Naive B cell (primary cell): ENCODE measurements at regions not wholly inside any gene's neighbourhood (a gene's known extent, or its start where the extent isn't known, plus 50 kb on each side); places are given as distances from the start of the nearest gene placed in this dataset.

ENCODE experiments used
- ATAC-seq, 2 donors: fragments of 150-1000 bp; cut with Tn5 transposase; 2 replicates each; pipeline ENCODE4 v1.10.0; 2021; ENCODE audit warnings: low read depth in 2 of 2, mild to moderate bottlenecking in 2 of 2, moderate library complexity in 2 of 2
- DNase-seq: peaks from one replicate; pipeline ENCODE4 v3.0.0; 2022
- H3K27ac Mint-ChIP-seq, 6 donors: one replicate each; pipeline ENCODE4 v1.8.0; 2020 to 2022; ENCODE audit warnings: mild to moderate bottlenecking in 6 of 6, mixed read lengths in 6 of 6, moderate library complexity in 5 of 6, inconsistent platforms in 2 of 6
- H3K27me3 Mint-ChIP-seq, 3 donors: one replicate each; pipeline ENCODE4 v1.8.0; 2021 to 2022; ENCODE audit warnings: mixed read lengths in 3 of 3, mild to moderate bottlenecking in 1 of 3
- H3K36me3 Mint-ChIP-seq, 2 donors: one replicate each; pipeline ENCODE4 v1.8.0; 2020 to 2022; ENCODE audit warnings: mixed read lengths in 2 of 2, inconsistent platforms in 1 of 2, mild to moderate bottlenecking in 1 of 2
- H3K4me1 Mint-ChIP-seq, 3 donors: one replicate each; pipeline ENCODE4 v1.8.0; 2020 to 2022; ENCODE audit warnings: mixed read lengths in 3 of 3, inconsistent platforms in 1 of 3, mild to moderate bottlenecking in 1 of 3, moderate library complexity in 1 of 3
- H3K4me3 Mint-ChIP-seq, 8 donors: one replicate each; pipeline ENCODE4 v1.8.0; 2020 to 2022; ENCODE audit warnings: mild to moderate bottlenecking in 8 of 8, mixed read lengths in 8 of 8, moderate library complexity in 8 of 8, inconsistent platforms in 2 of 8
- H3K9me3 Mint-ChIP-seq, 7 donors: one replicate each; pipeline ENCODE4 v1.8.0; 2020 to 2022; ENCODE audit warnings: mixed read lengths in 7 of 7, mild to moderate bottlenecking in 5 of 7, inconsistent platforms in 2 of 7, moderate library complexity in 1 of 7

DNA sequence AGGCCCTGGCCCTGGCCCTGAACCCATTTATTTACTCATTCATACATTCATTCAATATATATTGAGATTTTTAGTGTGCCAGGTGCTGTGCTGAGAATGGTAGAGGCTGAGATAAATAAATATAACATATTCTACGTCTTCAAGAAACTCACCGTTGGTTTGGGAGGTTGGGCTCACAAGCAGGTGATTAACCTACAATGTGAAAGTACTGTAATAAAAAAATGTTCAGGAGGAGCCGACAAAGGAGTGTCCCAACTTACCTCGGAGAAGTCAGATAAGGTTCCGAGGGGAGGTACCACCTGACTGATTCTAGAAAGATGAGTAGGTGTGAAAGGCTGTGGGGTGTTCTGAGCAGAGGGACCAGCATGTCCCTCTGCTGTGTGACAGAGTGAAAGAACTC is 479.6 kb upstream of the KLF4 start:
- H3K9me3 Mint-ChIP-seq: no peaks in the 10 kb centered on the region
- H3K27me3 Mint-ChIP-seq: peaks cover 11 to 17% (median 12%) of the 10 kb centered on the region in 3 donors
- DNase-seq (no peak), ATAC-seq (no peak)
- H3K36me3 Mint-ChIP-seq: no peaks in the 10 kb centered on the region
- H3K27ac Mint-ChIP-seq: peak overlapping the region in 1 of 6 donors; percentile 83
- no peaks in the 10 kb centered on the region for H3K4me1 Mint-ChIP-seq
- no peak overlapping the region for H3K4me3 Mint-ChIP-seq

DNA sequence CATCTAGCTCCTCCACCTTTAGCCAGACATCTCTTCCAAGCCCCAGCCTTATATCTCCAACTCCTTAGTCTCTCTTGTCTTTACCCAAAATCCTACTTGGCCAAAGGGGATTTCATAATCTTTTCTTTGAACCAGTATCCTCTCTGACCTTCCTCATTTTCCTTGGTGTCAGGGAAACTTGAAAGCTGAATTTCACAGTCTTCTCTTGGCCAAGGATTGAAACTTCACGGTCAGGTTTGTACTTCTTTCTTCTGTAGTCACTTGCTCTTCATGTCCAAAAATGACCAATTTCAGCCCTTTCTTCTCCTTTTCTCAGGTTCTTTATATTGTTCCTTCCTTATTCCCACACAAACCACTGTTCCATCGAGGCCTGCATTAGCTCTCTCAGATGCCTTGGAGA is 473.7 kb upstream of the KLF4 start:
- no peak for DNase-seq
- Mint-ChIP-seq H3K27ac (peak overlapping the region in 1 of 6 donors; percentile 1), H3K27me3 (peaks cover 9 to 13% (median 12%) of the 10 kb centered on the region in 3 donors), H3K36me3 (no peaks in the 10 kb centered on the region), H3K4me3 (no peak overlapping the region), H3K4me1 (peaks cover 0 to 9% (median 0%) of the 10 kb centered on the region in 3 donors), H3K9me3 (no peaks in the 10 kb centered on the region)
- no peak for ATAC-seq

DNA sequence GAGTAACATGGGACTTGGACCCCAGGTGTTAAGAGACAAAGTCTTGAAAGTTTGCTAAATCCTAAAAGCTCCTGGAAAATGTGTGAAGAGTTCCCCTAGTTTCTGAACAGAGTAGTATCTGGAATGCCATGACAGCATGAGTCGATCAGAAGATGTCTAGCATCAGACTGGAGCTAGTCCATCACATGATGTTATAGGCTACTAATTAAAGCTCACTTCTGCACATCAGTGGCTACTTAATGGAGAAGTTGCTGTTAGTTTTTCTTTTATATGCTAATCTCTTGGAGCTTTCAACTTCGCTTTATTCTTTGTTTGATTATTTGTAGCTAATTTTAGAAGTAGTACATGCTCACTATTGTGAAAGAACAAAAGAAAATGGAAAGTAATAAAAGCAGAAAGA is 471.3 kb upstream of the KLF4 start:
- no peak overlapping the region for H3K27ac Mint-ChIP-seq
- peaks cover 1 to 8% (median 6%) of the 10 kb centered on the region in 3 donors for H3K27me3 Mint-ChIP-seq
- H3K4me3 Mint-ChIP-seq: no peak overlapping the region
- no peaks in the 10 kb centered on the region for H3K36me3 Mint-ChIP-seq
- H3K4me1 Mint-ChIP-seq: peaks cover 0 to 9% (median 0%) of the 10 kb centered on the region in 3 donors
- ATAC-seq: no peak
- H3K9me3 Mint-ChIP-seq: no peaks in the 10 kb centered on the region
- DNase-seq: no peak

DNA sequence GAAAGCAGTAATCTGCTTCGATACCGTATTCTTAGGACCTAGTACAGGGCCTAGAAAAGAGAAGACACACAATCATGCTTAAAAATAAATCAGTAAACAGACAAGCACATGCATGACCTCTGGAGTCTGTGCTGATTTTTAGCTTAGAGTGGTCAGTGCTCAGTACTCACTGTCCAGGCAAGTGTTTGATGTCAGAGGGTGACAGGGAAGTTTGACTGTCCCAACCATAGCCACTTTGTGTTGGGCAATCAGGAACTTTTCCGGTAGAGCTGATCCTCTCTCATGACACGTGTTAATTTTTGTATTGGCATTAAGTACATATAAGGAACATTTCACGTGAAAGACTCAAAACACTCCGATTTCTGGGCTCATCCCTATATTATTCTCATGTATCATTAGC is 464.7 kb upstream of the KLF4 start:
- DNase-seq (no peak), ATAC-seq (no peak)
- H3K9me3 Mint-ChIP-seq: peaks cover 6 to 29% (median 21%) of the 10 kb centered on the region in 7 donors
- H3K27ac Mint-ChIP-seq: no peak overlapping the region
- H3K27me3 Mint-ChIP-seq: peaks cover 5 to 10% (median 10%) of the 10 kb centered on the region in 3 donors
- peaks cover 0 to 4% (median 0%) of the 10 kb centered on the region in 3 donors for H3K4me1 Mint-ChIP-seq
- H3K4me3 Mint-ChIP-seq: no peak overlapping the region
- H3K36me3 Mint-ChIP-seq: peaks cover 6 to 21% of the 10 kb centered on the region in 2 donors

DNA sequence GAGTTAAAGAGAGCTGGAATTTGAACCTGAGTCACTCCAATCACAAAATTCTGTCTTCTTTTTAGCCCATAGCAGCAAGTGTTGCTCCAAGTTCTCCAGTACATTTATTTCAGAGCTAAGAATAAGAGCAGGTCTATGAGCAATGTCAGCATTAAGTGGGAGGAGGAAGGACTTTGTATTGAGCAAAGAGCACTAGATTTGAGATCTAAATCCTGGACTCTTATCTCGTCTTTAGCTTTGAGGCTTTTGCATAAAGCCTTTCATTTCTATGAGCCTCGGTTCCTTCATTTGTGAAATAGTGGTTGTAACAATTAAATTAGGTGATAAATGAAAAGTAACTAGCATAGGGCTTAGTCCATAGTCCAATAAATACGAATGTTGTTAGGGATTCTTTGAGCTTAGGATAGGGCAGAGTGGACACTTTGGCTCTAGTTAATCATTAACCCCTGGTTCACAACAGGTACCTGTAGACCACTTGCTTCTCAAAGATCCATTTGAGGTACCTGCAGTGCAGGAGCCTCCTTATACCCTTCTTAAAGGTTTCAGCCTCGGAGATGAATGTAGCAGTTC is 464.1 kb upstream of the KLF4 start:
- Mint-ChIP-seq H3K27me3 (peaks cover 5 to 10% (median 10%) of the 10 kb centered on the region in 3 donors), H3K36me3 (peaks cover 7 to 21% of the 10 kb centered on the region in 2 donors), H3K4me3 (no peak overlapping the region), H3K27ac (no peak overlapping the region), H3K4me1 (no peaks in the 10 kb centered on the region), H3K9me3 (peaks cover 6 to 29% (median 23%) of the 10 kb centered on the region in 7 donors)
- DNase-seq: no peak
- no peak for ATAC-seq

DNA sequence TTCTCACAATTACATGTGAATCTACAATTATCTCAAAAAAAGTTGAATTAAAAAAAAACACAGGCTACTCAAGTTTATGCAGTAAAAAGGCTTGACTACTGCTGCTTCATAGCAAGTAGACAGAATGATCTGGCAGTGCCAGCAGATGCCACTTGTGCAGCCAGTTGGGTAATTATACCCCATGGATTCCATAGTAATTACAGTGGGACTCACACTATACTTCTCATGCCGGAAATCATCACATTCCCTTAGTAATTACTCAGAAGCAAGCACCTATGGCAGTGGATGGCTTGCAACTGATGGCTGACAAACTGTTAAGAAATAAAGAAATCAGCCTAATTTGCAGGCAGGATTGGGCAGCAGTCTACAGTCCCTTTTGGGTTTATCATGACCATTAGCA is 463.2 kb upstream of the KLF4 start:
- H3K4me3 Mint-ChIP-seq: no peak overlapping the region
- ATAC-seq: no peak
- no peak overlapping the region for H3K27ac Mint-ChIP-seq
- H3K27me3 Mint-ChIP-seq: peaks cover 5 to 10% (median 10%) of the 10 kb centered on the region in 3 donors
- H3K4me1 Mint-ChIP-seq: no peaks in the 10 kb centered on the region
- no peak for DNase-seq
- peaks cover 7 to 21% of the 10 kb centered on the region in 2 donors for H3K36me3 Mint-ChIP-seq
- H3K9me3 Mint-ChIP-seq: peaks cover 6 to 29% (median 23%) of the 10 kb centered on the region in 7 donors

DNA sequence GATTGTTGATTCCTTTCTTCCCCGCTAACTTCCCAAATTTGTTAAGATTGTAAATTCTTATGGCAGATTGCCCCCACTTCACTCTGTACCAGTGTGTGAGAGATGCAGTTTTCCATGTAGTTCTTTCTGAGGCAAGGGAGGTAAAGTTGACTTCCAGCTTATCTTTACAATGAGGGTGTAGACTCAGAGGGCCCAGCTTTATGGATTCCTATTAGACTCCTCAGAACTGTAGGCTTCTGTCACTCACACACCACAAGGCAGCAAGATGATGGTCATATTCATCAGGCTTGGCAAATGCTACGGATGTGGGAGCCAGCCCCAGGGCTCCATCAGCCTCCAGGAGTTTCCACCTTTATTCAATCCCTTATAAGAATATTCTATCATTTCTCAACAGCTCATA is 461.9 kb upstream of the KLF4 start:
- ATAC-seq: no peak
- H3K36me3 Mint-ChIP-seq: peaks cover 7 to 21% of the 10 kb centered on the region in 2 donors
- no peak overlapping the region for H3K4me3 Mint-ChIP-seq
- H3K27me3 Mint-ChIP-seq: peaks cover 5 to 10% (median 10%) of the 10 kb centered on the region in 3 donors
- no peaks in the 10 kb centered on the region for H3K4me1 Mint-ChIP-seq
- peaks cover 6 to 29% (median 23%) of the 10 kb centered on the region in 7 donors for H3K9me3 Mint-ChIP-seq
- DNase-seq: no peak
- H3K27ac Mint-ChIP-seq: peak overlapping the region in 2 of 6 donors; percentile 39 to 60

DNA sequence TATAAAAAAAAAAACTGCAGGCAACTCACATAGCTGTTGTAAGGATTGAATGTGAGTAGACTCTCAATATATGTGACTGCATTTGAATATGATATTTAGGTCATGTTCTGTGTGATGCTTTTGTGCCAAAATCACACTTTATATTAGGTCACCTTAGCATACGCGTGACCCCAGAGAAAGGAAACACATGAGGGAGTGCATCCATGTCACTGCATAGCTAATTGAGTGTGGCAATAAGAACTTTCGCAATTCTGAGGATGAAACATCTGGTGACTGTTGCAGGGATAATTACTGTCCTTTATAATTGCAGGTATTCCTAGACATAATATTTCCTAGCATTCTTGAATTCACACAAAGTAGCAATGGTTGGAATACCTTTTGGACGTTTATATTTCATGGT is 459.5 kb upstream of the KLF4 start:
- H3K36me3 Mint-ChIP-seq: peaks cover 7 to 21% of the 10 kb centered on the region in 2 donors
- H3K9me3 Mint-ChIP-seq: peaks cover 6 to 29% (median 21%) of the 10 kb centered on the region in 7 donors
- H3K4me3 Mint-ChIP-seq: no peak overlapping the region
- no peaks in the 10 kb centered on the region for H3K4me1 Mint-ChIP-seq
- H3K27me3 Mint-ChIP-seq: peaks cover 0 to 5% (median 2%) of the 10 kb centered on the region in 3 donors
- ATAC-seq (no peak), DNase-seq (no peak)
- H3K27ac Mint-ChIP-seq: no peak overlapping the region

DNA sequence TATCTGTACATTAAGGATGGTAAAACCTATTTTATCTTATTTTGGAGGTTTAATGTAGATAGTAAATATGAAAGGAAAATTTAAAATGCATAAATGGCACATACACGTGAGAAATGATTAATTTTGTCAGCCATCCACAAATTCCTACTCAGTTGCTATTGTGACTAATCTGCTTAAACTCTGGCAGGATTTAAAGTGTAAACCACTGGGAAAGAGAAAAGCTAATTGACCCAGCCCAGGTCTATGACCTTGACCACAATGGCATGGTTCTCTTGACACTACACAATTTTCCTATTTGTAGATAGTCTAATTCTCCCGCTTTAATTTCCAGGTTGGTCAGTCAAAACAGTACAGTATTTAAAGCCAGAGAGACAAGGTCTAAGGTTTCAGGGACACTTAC is 459.0 kb upstream of the KLF4 start:
- no peak for DNase-seq
- Mint-ChIP-seq H3K4me1 (no peaks in the 10 kb centered on the region), H3K36me3 (peaks cover 7 to 21% of the 10 kb centered on the region in 2 donors), H3K27ac (no peak overlapping the region), H3K9me3 (peaks cover 6 to 29% (median 21%) of the 10 kb centered on the region in 7 donors), H3K27me3 (peaks cover 0 to 9% (median 0%) of the 10 kb centered on the region in 3 donors), H3K4me3 (no peak overlapping the region)
- no peak for ATAC-seq

DNA sequence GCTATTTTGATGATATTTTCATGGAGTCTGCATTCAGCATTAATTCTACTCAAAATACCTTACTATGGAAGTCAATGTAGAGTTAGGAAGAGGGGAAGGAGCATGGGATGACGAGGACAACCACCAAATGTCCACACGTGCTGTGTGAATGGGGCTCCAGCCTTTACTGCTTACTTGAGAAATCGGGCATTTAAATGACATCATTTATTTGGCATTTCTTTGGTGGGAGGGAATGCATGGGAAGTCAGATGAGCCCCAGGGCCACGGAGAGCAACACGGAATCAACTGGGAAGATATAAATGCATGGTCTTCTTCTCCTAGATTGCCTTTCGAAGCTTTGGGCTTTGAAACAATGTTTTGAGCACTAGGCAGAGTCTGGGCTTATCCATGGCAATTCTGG is 458.5 kb upstream of the KLF4 start:
- H3K27me3 Mint-ChIP-seq: peaks cover 0 to 10% (median 1%) of the 10 kb centered on the region in 3 donors
- ATAC-seq (no peak), DNase-seq (no peak)
- H3K4me1 Mint-ChIP-seq: no peaks in the 10 kb centered on the region
- peaks cover 7 to 29% (median 21%) of the 10 kb centered on the region in 7 donors for H3K9me3 Mint-ChIP-seq
- no peak overlapping the region for H3K4me3 Mint-ChIP-seq
- no peak overlapping the region for H3K27ac Mint-ChIP-seq
- peaks cover 7 to 21% of the 10 kb centered on the region in 2 donors for H3K36me3 Mint-ChIP-seq

DNA sequence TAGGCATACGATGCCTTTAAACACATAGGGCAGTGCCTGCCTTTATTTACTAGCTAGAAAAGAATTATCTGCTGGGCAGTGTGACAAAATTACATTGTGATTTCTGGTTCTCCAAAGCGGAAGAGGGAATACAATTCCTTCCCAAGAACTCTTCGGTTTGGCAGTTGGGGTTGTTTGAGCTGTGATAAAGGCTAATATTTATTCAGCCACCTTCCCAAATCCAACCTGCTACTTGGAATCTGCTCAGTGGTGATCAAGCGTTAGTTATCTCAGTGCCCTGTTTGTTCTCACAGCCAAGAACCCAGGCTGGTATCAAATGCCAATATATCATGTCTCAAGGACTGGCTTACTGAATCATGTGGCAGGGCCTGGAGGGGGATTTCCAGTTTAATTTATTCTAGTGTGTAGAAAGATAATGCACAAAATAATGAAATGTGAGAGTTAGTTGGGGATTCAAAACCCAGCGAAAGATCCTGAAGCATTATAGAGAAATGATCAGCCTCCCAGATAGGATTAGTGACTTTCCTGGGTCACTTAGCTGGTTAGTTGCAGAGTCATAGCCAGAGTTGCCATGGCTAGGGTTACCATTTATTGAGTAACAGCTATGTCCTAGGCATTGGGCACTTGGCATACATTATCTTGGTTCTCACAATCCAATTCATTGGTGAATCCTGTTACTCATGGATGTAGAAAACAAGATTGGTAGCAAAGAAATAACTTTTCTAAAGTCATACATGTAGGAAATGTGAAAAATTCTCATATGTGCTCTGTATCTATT is 457.0 kb upstream of the KLF4 start:
- Mint-ChIP-seq H3K4me3 (no peak overlapping the region), H3K4me1 (no peaks in the 10 kb centered on the region), H3K36me3 (peaks cover 7 to 19% of the 10 kb centered on the region in 2 donors), H3K27ac (no peak overlapping the region), H3K27me3 (peaks cover under 1 to 10% (median 4%) of the 10 kb centered on the region in 3 donors), H3K9me3 (peaks cover 10 to 21% (median 17%) of the 10 kb centered on the region in 7 donors)
- DNase-seq (no peak), ATAC-seq (no peak)

DNA sequence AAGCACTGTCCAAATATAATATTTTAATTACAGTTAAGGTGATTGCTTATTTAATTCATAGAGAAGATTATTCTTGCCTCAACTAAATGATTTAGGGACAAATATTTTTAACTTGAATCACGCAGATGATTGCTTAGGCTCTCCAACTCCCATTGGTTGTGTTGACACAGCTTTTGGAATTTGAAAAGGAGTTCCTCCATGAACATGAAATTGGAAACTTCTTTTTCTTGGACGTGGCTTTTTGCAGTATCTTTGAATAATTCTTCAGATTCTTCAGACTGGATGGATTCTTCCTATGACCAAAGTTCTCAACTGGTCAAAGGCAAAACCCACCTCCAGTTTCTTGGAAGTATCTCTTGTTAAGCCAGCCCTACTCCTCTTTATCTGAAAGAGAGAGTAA is 456.4 kb upstream of the KLF4 start:
- Mint-ChIP-seq H3K27me3 (peaks cover 4 to 10% (median 6%) of the 10 kb centered on the region in 3 donors), H3K9me3 (peaks cover 9 to 16% (median 14%) of the 10 kb centered on the region in 7 donors), H3K36me3 (peaks cover 7 to 16% of the 10 kb centered on the region in 2 donors), H3K4me1 (no peaks in the 10 kb centered on the region), H3K4me3 (no peak overlapping the region), H3K27ac (no peak overlapping the region)
- no peak for DNase-seq
- ATAC-seq: no peak

DNA sequence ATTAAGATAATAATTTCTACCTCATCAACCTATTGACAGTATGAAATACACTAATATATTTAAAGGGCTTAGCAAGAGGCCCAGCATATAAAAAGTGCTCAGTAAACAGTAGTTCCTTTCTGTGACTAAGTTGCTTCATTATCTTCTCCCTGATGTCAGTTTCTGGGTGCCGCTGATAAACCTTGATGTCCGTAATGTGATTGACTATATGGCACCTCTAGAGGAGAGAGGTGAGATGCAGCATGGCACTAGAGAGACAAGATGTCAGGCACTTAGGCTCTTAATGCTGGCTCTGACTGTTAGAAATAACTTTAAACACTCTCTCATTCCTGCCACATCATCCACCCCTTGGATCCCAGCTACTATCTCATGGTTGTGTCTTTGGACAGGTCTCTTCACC is 455.9 kb upstream of the KLF4 start:
- DNase-seq: no peak
- Mint-ChIP-seq H3K27me3 (peaks cover 4 to 10% (median 9%) of the 10 kb centered on the region in 3 donors), H3K4me3 (no peak overlapping the region), H3K4me1 (no peaks in the 10 kb centered on the region), H3K27ac (no peak overlapping the region), H3K36me3 (peaks cover 7 to 11% of the 10 kb centered on the region in 2 donors), H3K9me3 (peaks cover 8 to 13% (median 11%) of the 10 kb centered on the region in 7 donors)
- ATAC-seq: no peak

DNA sequence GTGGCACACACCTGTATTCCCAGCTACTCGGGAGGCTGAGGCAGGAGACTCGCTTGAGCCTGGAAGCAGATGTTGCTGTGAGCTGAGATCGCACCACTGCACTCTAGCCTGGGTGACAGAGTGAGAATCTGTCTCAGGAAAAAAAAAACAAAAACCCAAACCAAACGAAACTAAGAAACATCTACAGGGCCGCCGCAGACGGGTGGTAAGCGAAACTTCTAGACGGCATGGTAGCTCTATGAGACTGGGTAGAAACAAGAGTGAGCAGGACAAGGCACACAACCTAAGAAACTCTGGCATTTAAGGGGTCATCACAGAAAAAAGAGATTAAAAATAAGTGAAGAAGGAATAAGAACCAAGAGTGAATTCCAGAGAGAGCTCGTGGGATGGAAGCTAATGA is 454.8 kb upstream of the KLF4 start:
- H3K4me3 Mint-ChIP-seq: no peak overlapping the region
- H3K4me1 Mint-ChIP-seq: no peaks in the 10 kb centered on the region
- DNase-seq (no peak), ATAC-seq (no peak)
- peaks cover 2 to 7% of the 10 kb centered on the region in 2 donors for H3K36me3 Mint-ChIP-seq
- peaks cover under 1 to 4% (median 3%) of the 10 kb centered on the region in 7 donors for H3K9me3 Mint-ChIP-seq
- peak overlapping the region in 1 of 6 donors; percentile 83 for H3K27ac Mint-ChIP-seq
- peaks cover 4 to 15% (median 5%) of the 10 kb centered on the region in 3 donors for H3K27me3 Mint-ChIP-seq
